GM12878 (cell line): ENCODE measurements at regions not wholly inside any gene's neighbourhood (a gene's known extent, or its start where the extent isn't known, plus 50 kb on each side); places are given as distances from the start of the nearest gene placed in this dataset.

Experiments used
- ATAC-seq: fragments of 200-7000 bp; cut with Tn5 transposase; 3 replicates; pipeline ENCODE4 v1.9.1; 2020; ENCODE audit warnings: mild to moderate bottlenecking, moderate library complexity
- BruUV-seq: library from RNA; stranded (reverse); fragments of 400-500 nt; replicated peaks from 2 replicates; lab custom pipeline; 2021; lab: Mats Ljungman, UMichigan
- CTCF ChIA-PET: fragments of 300-600 bp; sonication (Branson Sonifier 250); formaldehyde crosslinking; extraction: SDS; loops from one replicate; lab custom pipeline; 2021; ENCODE audit warnings: inconsistent platforms; lab: Yijun Ruan, JAX
- POLR2A ChIA-PET: fragments of 350-600 bp; formaldehyde crosslinking; extraction: SDS; loops from one replicate; lab custom pipeline; 2021; ENCODE audit warnings: inconsistent platforms; lab: Charles Lee
- RAD21 ChIA-PET: fragments of 300-600 bp; sonication (Branson Sonifier 250); formaldehyde crosslinking; loops from one replicate; lab custom pipeline; 2023; ENCODE audit warnings: antibody characterized with exemption; ENCODE audit not compliant: unreplicated experiment; lab: Charles Lee
- SMC1A ChIA-PET: fragments of 300-600 bp; sonication (Branson Sonifier 250); formaldehyde crosslinking; loops from one replicate; lab custom pipeline; 2023; ENCODE audit not compliant: unreplicated experiment, uncharacterized antibody; lab: Charles Lee
- DNase-seq: peaks from one replicate; pipeline ENCODE4 v3.0.0-alpha.2; 2011; ENCODE audit warnings: low read depth, low spot score
- FAIRE-seq: peaks from 3 replicates; lab custom pipeline; 2011; peaks lifted over from hg19 to GRCh38; lab: Jason Lieb, UNC
- H2AFZ ChIP-seq: 2 replicates; pipeline ENCODE4 v1.6.0; 2011; ENCODE audit warnings: low read depth, low read length, control low read depth; ENCODE audit not compliant: control insufficient read depth
- H3K27ac ChIP-seq: 2 replicates; pipeline ENCODE4 v1.5.1; 2011; ENCODE audit warnings: control low read depth; ENCODE audit not compliant: control insufficient read depth, insufficient read depth
- H3K27me3 ChIP-seq, 2 experiments: replicated peaks in 1 of 2; 2 replicates each; pipeline versions ENCODE4 v1.6.0 to v1.6.1; 2011; ENCODE audit warnings: low read length in 1 of 2; ENCODE audit not compliant: control insufficient read depth in 2 of 2, insufficient read depth in 2 of 2
- H3K36me3 ChIP-seq, 2 experiments: 2 replicates each; pipeline ENCODE4 v1.5.1; 2011; ENCODE audit warnings: low read length in 1 of 2; ENCODE audit not compliant: control insufficient read depth in 2 of 2, insufficient read depth in 2 of 2
- H3K4me1 ChIP-seq: 2 replicates; pipeline ENCODE4 v1.6.1; 2011; ENCODE audit warnings: mild to moderate bottlenecking, low read length, moderate library complexity, mixed read lengths; ENCODE audit not compliant: control insufficient read depth, insufficient read depth
- H3K4me2 ChIP-seq: 2 replicates; pipeline ENCODE4 v1.6.0; 2011; ENCODE audit warnings: control low read depth; ENCODE audit not compliant: control insufficient read depth, insufficient read depth
- H3K4me3 ChIP-seq: fragments of 200-600 bp; sonication (generic); 2 replicates; pipeline ENCODE4 v1.5.1; 2016
- H3K79me2 ChIP-seq: 2 replicates; pipeline ENCODE4 v1.6.0; 2011; ENCODE audit warnings: low read length; ENCODE audit not compliant: control insufficient read depth, insufficient read depth
- H3K9ac ChIP-seq: 2 replicates; pipeline ENCODE4 v1.8.0; 2011; ENCODE audit warnings: low read length, control low read depth, mixed read lengths; ENCODE audit not compliant: control insufficient read depth, insufficient read depth
- H3K9me3 ChIP-seq: replicated peaks from 3 replicates; pipeline ENCODE4 v1.5.1; 2011; ENCODE audit warnings: mild to moderate bottlenecking, low read length; ENCODE audit not compliant: control insufficient read depth, insufficient read depth
- H4K20me1 ChIP-seq: 2 replicates; pipeline ENCODE4 v1.6.0; 2011; ENCODE audit not compliant: control insufficient read depth, insufficient read depth
- CBX5 ChIP-seq: sonication (generic); IDR thresholded peaks from 2 replicates; pipeline ENCODE4 v1.6.1; 2016; ENCODE audit warnings: low read depth, moderate library complexity, mild to moderate bottlenecking, inconsistent platforms
- CEBPB ChIP-seq, 2 experiments: fragments of 150-350 bp in 1 of 2; IDR thresholded peaks; 2 replicates each; pipeline ENCODE4 v1.6.1; 2012 to 2014; ENCODE audit warnings: low read depth in 2 of 2, low read length in 2 of 2, borderline replicate concordance in 1 of 2, inconsistent platforms in 1 of 2
- CHD1 ChIP-seq: IDR thresholded peaks from 2 replicates; pipeline ENCODE4 v1.6.1; 2012; ENCODE audit warnings: low read depth, low read length, improper control_type of control experiment
- GABPA ChIP-seq: IDR thresholded peaks from 2 replicates; pipeline ENCODE4 v1.6.1; 2014; ENCODE audit warnings: antibody characterized with exemption, low read depth, mild to moderate bottlenecking, inconsistent platforms
- HSF1 ChIP-seq: fragments of 150-350 bp; IDR thresholded peaks from 2 replicates; pipeline ENCODE4 v1.6.1; 2014; ENCODE audit warnings: mild to moderate bottlenecking, low read depth, low read length
- IKZF2 ChIP-seq, 2 experiments: fragments of 450-650 bp; IDR thresholded peaks; 2 replicates each; pipeline ENCODE4 v1.6.1; 2017; ENCODE audit warnings: mild to moderate bottlenecking in 2 of 2, moderate library complexity in 2 of 2
- NR2F1 ChIP-seq: fragments of 450-650 bp; conservative IDR thresholded peaks from 2 replicates; pipeline ENCODE4 v1.6.1; 2017; ENCODE audit warnings: mild to moderate bottlenecking
- PAX8 ChIP-seq: fragments of 450-650 bp; IDR thresholded peaks from 2 replicates; pipeline ENCODE4 v1.6.1; 2017; ENCODE audit warnings: mild to moderate bottlenecking, moderate library complexity
- TCF7 ChIP-seq: IDR thresholded peaks from 2 replicates; pipeline ENCODE4 v1.6.1; 2014; ENCODE audit warnings: antibody characterized with exemption, borderline replicate concordance
- ZBTB4 ChIP-seq: fragments of 450-650 bp; formaldehyde crosslinking; IDR thresholded peaks from 2 replicates; pipeline ENCODE4 v1.4.0; 2022; ENCODE audit warnings: mild to moderate bottlenecking, moderate library complexity
- WGBS: methylation state at CpG from one replicate; pipeline ENCODE4 v1.1.6; 2016; ENCODE audit warnings: low lambda C conversion rate; ENCODE audit not compliant: insufficient replicate concordance, insufficient coverage; ENCODE audit errors: missing lambda C conversion rate; 5-methylcytosine and 5-hydroxymethylcytosine counted together
- in situ Hi-C: fragments of 300-500 bp; cut with MboI; formaldehyde crosslinking; loops from 9 replicates; pipeline ENCODE4 v1.14.3; 2018; ENCODE audit warnings: mixed read lengths
- intact Hi-C: fragments of 100-400 bp; cut with micrococcal nuclease; formaldehyde crosslinking; loops from one replicate; pipeline ENCODE4 v1.14.2; 2022; ENCODE audit not compliant: unreplicated experiment

GRCh38 chr2:177038787-177039484 is 173.7 kb upstream of the HNRNPA3 start:
- Histone ChIP-seq H3K9ac (no peak overlapping the region), H2AFZ (no peak overlapping the region), H3K27ac (no peak overlapping the region), H3K9me3 (no peaks in the 10 kb centered on the region), H3K4me2 (no peak overlapping the region), H3K79me2 (no peaks in the 10 kb centered on the region), H3K27me3 (no peaks in the 10 kb centered on the region; a peak in 1 of 4 replicates), H4K20me1 (no peaks in the 10 kb centered on the region), H3K36me3 (no peaks in the 10 kb centered on the region), H3K4me3 (no peak overlapping the region), H3K4me1 (no peaks in the 10 kb centered on the region)
- intact Hi-C loops (no loop called here), in situ Hi-C loops (no loop called here)
- ChIA-PET POLR2A (no interaction called here), SMC1A (interaction anchor here (1.0 to 2.8 kb wide), 3 partner anchors 13 to 187 kb away, joined by 3 to 15 read pairs (median 5); no protein-coding TSS in a partner anchor), CTCF (interaction anchor here (1.9 kb wide), 1 partner anchor 69 kb away, joined by 4 read pairs; no protein-coding TSS in a partner anchor), RAD21 (no interaction called here)
- FAIRE-seq: no peak
- no peak for ATAC-seq
- DNase-seq: no peak
- TF ChIP-seq PAX8: no peak
- no peak for TF ChIP-seq CEBPB (IDR thresholded peaks at IDR 0.05; ENCODE audit: borderline replicate concordance in 1 of 2, low read depth in 2 of 2, low read length in 2 of 2)
- TF ChIP-seq TCF7: no peak
- no peak for TF ChIP-seq ZBTB4 (CRISPR knock-in tag)
- TF ChIP-seq CHD1: no peak
- no peak for TF ChIP-seq CBX5
- no peak for TF ChIP-seq HSF1
- TF ChIP-seq NR2F1: no peak
- no peak for TF ChIP-seq IKZF2 (IDR thresholded peaks at IDR 0.05)
- TF ChIP-seq GABPA: no peak
- BruUV-seq: no TSS peak
- WGBS: 47% methylated on average over 14 of the region's 14 CpGs
